SK-N-SH treated with all-trans-retinoic acid at 6 μM for 48 hours (cell line): ENCODE measurements at regions not wholly inside any gene's neighbourhood (a gene's known extent, or its start where the extent isn't known, plus 50 kb on each side); places are given as distances from the start of the nearest gene placed in this dataset.

Source experiments
- ARNTL ChIP-seq: fragments of 450-650 bp; formaldehyde crosslinking; IDR thresholded peaks from 2 replicates; pipeline ENCODE4 v1.5.0; 2020; ENCODE audit warnings: low read depth, mild to moderate bottlenecking, moderate library complexity, borderline replicate concordance
- CREB5 ChIP-seq: fragments of 250-450 bp; sonication (Bioruptor Pico); IDR thresholded peaks from 2 replicates; pipeline ENCODE4 v1.5.1; 2020; ENCODE audit warnings: low read depth, mild to moderate bottlenecking, moderate library complexity
- CSRNP3 ChIP-seq: fragments of 250-450 bp; sonication (Bioruptor Pico); IDR thresholded peaks from 2 replicates; pipeline ENCODE4 v1.5.1; 2021; ENCODE audit warnings: mild to moderate bottlenecking, moderate library complexity
- PATZ1 ChIP-seq: fragments of 250-450 bp; sonication (Bioruptor Pico); IDR thresholded peaks from 2 replicates; pipeline ENCODE4 v1.8.0; 2020; ENCODE audit warnings: mild to moderate bottlenecking, moderate library complexity, borderline replicate concordance
- PPARA ChIP-seq: fragments of 250-450 bp; sonication (Bioruptor Pico); IDR thresholded peaks from 2 replicates; pipeline ENCODE4 v1.5.0; 2020; ENCODE audit warnings: mild to moderate bottlenecking, borderline replicate concordance
- SNAI2 ChIP-seq: fragments of 250-450 bp; sonication (Bioruptor Pico); IDR thresholded peaks from 2 replicates; pipeline ENCODE4 v1.5.0; 2020; ENCODE audit warnings: mild to moderate bottlenecking, moderate library complexity
- TCF4 ChIP-seq: fragments of 250-450 bp; sonication (Bioruptor Pico); IDR thresholded peaks from 2 replicates; pipeline ENCODE4 v1.8.0; 2021; ENCODE audit warnings: mild to moderate bottlenecking, moderate library complexity, borderline replicate concordance
- ZC3H10 ChIP-seq: fragments of 250-450 bp; sonication (Bioruptor Pico); IDR thresholded peaks from 2 replicates; pipeline ENCODE4 v1.5.1; 2021; ENCODE audit warnings: mild to moderate bottlenecking, moderate library complexity
- ZFP3 ChIP-seq: fragments of 250-450 bp; sonication (Bioruptor Pico); IDR thresholded peaks from 2 replicates; pipeline ENCODE4 v1.5.0; 2020; ENCODE audit warnings: mild to moderate bottlenecking, moderate library complexity
- ZFP30 ChIP-seq: fragments of 450-650 bp; formaldehyde crosslinking; IDR thresholded peaks from 2 replicates; pipeline ENCODE4 v1.5.0; 2022; ENCODE audit warnings: mild to moderate bottlenecking, moderate library complexity
- ZNF565 ChIP-seq: fragments of 450-650 bp; formaldehyde crosslinking; conservative IDR thresholded peaks from 2 replicates; pipeline ENCODE4 v1.5.0; 2020; ENCODE audit warnings: low read depth, mild to moderate bottlenecking, moderate library complexity

GRCh38 chr3:65138556-65138955 is 450.8 kb upstream of the ADAMTS9 start:
- TF ChIP-seq CREB5 (CRISPR knock-in tag) (no peak), ZC3H10 (CRISPR knock-in tag) (no peak), CSRNP3 (CRISPR knock-in tag) (no peak), PATZ1 (no peak), ZFP30 (CRISPR knock-in tag) (no peak), ZFP3 (no peak), SNAI2 (no peak), PPARA (CRISPR knock-in tag) (no peak), ZNF565 (CRISPR knock-in tag) (no peak), TCF4 (CRISPR knock-in tag) (peak; percentile 44; the same call in 1 of the 2 replicates), ARNTL (no peak)
